A549 (cell line): ENCODE measurements at regions not wholly inside any gene's neighbourhood (a gene's known extent, or its start where the extent isn't known, plus 50 kb on each side); places are given as distances from the start of the nearest gene placed in this dataset.

Experiments
- ATAC-seq, 2 experiments: fragments of 200-7000 bp in 1 of 2; fragments of >200 bp in 1 of 2; cut with Nextera tagmentation in 1 of 2; cut with Tn5 transposase in 1 of 2; 3 replicates each; pipeline versions ENCODE4 v1.8.0 to v1.9.1; 2018 to 2020; ENCODE audit warnings: mild to moderate bottlenecking in 1 of 2, moderate library complexity in 1 of 2
- CTCF ChIA-PET: fragments of 300-600 bp; sonication (Branson Sonifier 250); formaldehyde crosslinking; extraction: SDS; loops from one replicate; lab custom pipeline; 2021; ENCODE audit warnings: antibody characterized with exemption, inconsistent platforms; lab: Yijun Ruan, JAX
- POLR2A ChIA-PET: fragments of 350-600 bp; formaldehyde crosslinking; extraction: SDS; loops from one replicate; lab custom pipeline; 2021; ENCODE audit warnings: antibody characterized with exemption, inconsistent platforms; lab: Yijun Ruan, JAX
- DNase-seq, 2 experiments: peaks; one replicate each; pipeline versions ENCODE4 v3.0.0 to v3.0.0-alpha.2; 2011 to 2016; ENCODE audit warnings: low read depth in 1 of 2, low spot score in 1 of 2
- FAIRE-seq: peaks from 2 replicates; lab custom pipeline; 2011; peaks lifted over from hg19 to GRCh38; lab: Jason Lieb, UNC
- H3K27ac ChIP-seq, 2 experiments: fragments of >200 bp; sonication (Bioruptor Twin); formaldehyde crosslinking; 3 replicates each; pipeline ENCODE4 v1.5.1; 2016 to 2017
- H3K4me1 ChIP-seq: fragments of >200 bp; sonication (Bioruptor Twin); formaldehyde crosslinking; 3 replicates; pipeline ENCODE4 v1.6.1; 2016
- H3K4me2 ChIP-seq: fragments of >200 bp; sonication (Bioruptor Twin); formaldehyde crosslinking; 3 replicates; pipeline ENCODE4 v1.6.1; 2016
- H3K4me3 ChIP-seq: fragments of >200 bp; sonication (Bioruptor Twin); formaldehyde crosslinking; 3 replicates; pipeline ENCODE4 v1.5.1; 2016
- H3K9me3 ChIP-seq: fragments of >200 bp; sonication (Bioruptor Twin); formaldehyde crosslinking; 3 replicates; pipeline ENCODE4 v1.6.1; 2016
- BHLHE40 ChIP-seq: IDR thresholded peaks from 2 replicates; pipeline ENCODE4 v1.6.1; 2012; ENCODE audit warnings: low read depth, low read length, inconsistent platforms
- CBX8 ChIP-seq: fragments of 200-600 bp; sonication (generic); IDR thresholded peaks from 2 replicates; pipeline ENCODE4 v1.6.1; 2016
- CHD2 ChIP-seq: fragments of 150-350 bp; IDR thresholded peaks from 2 replicates; pipeline ENCODE4 v1.6.1; 2014; ENCODE audit warnings: low read length; ENCODE audit not compliant: partially characterized antibody
- CHD4 ChIP-seq: fragments of 200-600 bp; sonication (generic); IDR thresholded peaks from 2 replicates; pipeline ENCODE4 v1.6.1; 2016; ENCODE audit warnings: antibody characterized with exemption, mild to moderate bottlenecking, borderline replicate concordance
- CTCF ChIP-seq: fragments of >200 bp; sonication (Bioruptor Twin); formaldehyde crosslinking; IDR thresholded peaks from 3 replicates; pipeline ENCODE4 v1.5.1; 2016
- E2F6 ChIP-seq: IDR thresholded peaks from 2 replicates; pipeline ENCODE4 v1.6.1; 2012; ENCODE audit warnings: low read depth, borderline replicate concordance
- EHF ChIP-seq: fragments of 250-450 bp; sonication (Bioruptor Pico); IDR thresholded peaks from 2 replicates; pipeline ENCODE4 v1.5.0; 2020; ENCODE audit warnings: mild to moderate bottlenecking
- EHMT2 ChIP-seq: fragments of 200-600 bp; sonication (generic); IDR thresholded peaks from 2 replicates; pipeline ENCODE4 v1.6.1; 2016; ENCODE audit warnings: antibody characterized with exemption, low read depth, mild to moderate bottlenecking, moderate library complexity
- ESRRA ChIP-seq: fragments of 150-350 bp; IDR thresholded peaks from 2 replicates; pipeline ENCODE4 v1.6.1; 2014; ENCODE audit warnings: mild to moderate bottlenecking, low read length, borderline replicate concordance
- FOSB ChIP-seq: fragments of 250-450 bp; sonication (Bioruptor Pico); IDR thresholded peaks from 2 replicates; pipeline ENCODE4 v1.5.0; 2020; ENCODE audit warnings: mild to moderate bottlenecking, moderate library complexity
- FOSL2 ChIP-seq, 2 experiments: fragments of 450-650 bp in 1 of 2; fragments of >200 bp in 1 of 2; sonication (Bioruptor Twin) in 1 of 2; formaldehyde crosslinking; IDR thresholded peaks; 2 replicates each; pipeline versions ENCODE4 v1.5.0 to v1.6.1; 2016 to 2020; ENCODE audit warnings: mild to moderate bottlenecking in 1 of 2, moderate library complexity in 1 of 2
- FOXS1 ChIP-seq: fragments of 250-450 bp; sonication (Bioruptor Pico); IDR thresholded peaks from 2 replicates; pipeline ENCODE4 v1.5.0; 2020; ENCODE audit warnings: mild to moderate bottlenecking, moderate library complexity
- GATA3 ChIP-seq: IDR thresholded peaks from 2 replicates; pipeline ENCODE4 v1.6.1; 2012; ENCODE audit warnings: borderline replicate concordance
- HOXA7 ChIP-seq: fragments of 250-450 bp; sonication (Bioruptor Pico); IDR thresholded peaks from 2 replicates; pipeline ENCODE4 v1.5.0; 2020; ENCODE audit warnings: mild to moderate bottlenecking, moderate library complexity
- HOXB13 ChIP-seq: fragments of 250-450 bp; sonication (Bioruptor Pico); IDR thresholded peaks from 2 replicates; pipeline ENCODE4 v1.5.0; 2020; ENCODE audit warnings: low read depth, mild to moderate bottlenecking, moderate library complexity
- HOXB5 ChIP-seq: fragments of 250-450 bp; sonication (Bioruptor Pico); IDR thresholded peaks from 2 replicates; pipeline ENCODE4 v1.5.0; 2020; ENCODE audit warnings: mild to moderate bottlenecking, moderate library complexity
- JUNB ChIP-seq: fragments of >200 bp; sonication (Bioruptor Twin); formaldehyde crosslinking; IDR thresholded peaks from 2 replicates; pipeline ENCODE4 v1.6.1; 2016
- MAFK ChIP-seq: fragments of 450-650 bp; IDR thresholded peaks from 2 replicates; pipeline ENCODE4 v1.6.1; 2014; ENCODE audit not compliant: partially characterized antibody
- MAZ ChIP-seq: fragments of 150-350 bp; IDR thresholded peaks from 2 replicates; pipeline ENCODE4 v1.6.1; 2014; ENCODE audit warnings: antibody characterized with exemption, low read depth, low read length, borderline replicate concordance
- MYC ChIP-seq: IDR thresholded peaks from 2 replicates; pipeline ENCODE4 v1.6.1; 2012; ENCODE audit warnings: mild to moderate bottlenecking, inconsistent platforms, low read length, improper control_type of control experiment, borderline replicate concordance
- NFE2L2 ChIP-seq: fragments of 150-350 bp; conservative IDR thresholded peaks from 2 replicates; pipeline ENCODE4 v1.6.1; 2014; ENCODE audit warnings: low read length
- NPAS2 ChIP-seq: fragments of 250-450 bp; sonication (Bioruptor Pico); IDR thresholded peaks from 2 replicates; pipeline ENCODE4 v1.8.0; 2022; ENCODE audit warnings: mild to moderate bottlenecking, moderate library complexity, borderline replicate concordance
- NR3C1 ChIP-seq: fragments of >200 bp; sonication (Bioruptor Twin); formaldehyde crosslinking; IDR thresholded peaks from 3 replicates; pipeline ENCODE4 v1.6.1; 2017
- PBX3 ChIP-seq: IDR thresholded peaks from 2 replicates; pipeline ENCODE4 v1.6.1; 2012
- PHF8 ChIP-seq: fragments of 200-600 bp; sonication (generic); IDR thresholded peaks from 2 replicates; pipeline ENCODE4 v1.6.1; 2016; ENCODE audit warnings: low read depth, mild to moderate bottlenecking, antibody characterized with exemption, moderate library complexity, borderline replicate concordance
- POLR2AphosphoS2 ChIP-seq: conservative IDR thresholded peaks from 2 replicates; pipeline ENCODE4 v1.6.1; 2012; ENCODE audit warnings: low read length, improper control_type of control experiment, inconsistent platforms
- RCOR1 ChIP-seq: fragments of 150-350 bp; IDR thresholded peaks from 2 replicates; pipeline ENCODE4 v1.6.1; 2014; ENCODE audit warnings: antibody characterized with exemption, low read length, low read depth
- RFX5 ChIP-seq: fragments of 450-650 bp; IDR thresholded peaks from 2 replicates; pipeline ENCODE4 v1.7.1; 2014; ENCODE audit warnings: antibody characterized with exemption, mild to moderate bottlenecking, moderate library complexity
- RNF2 ChIP-seq: fragments of 200-600 bp; sonication (generic); IDR thresholded peaks from 2 replicates; pipeline ENCODE4 v1.6.1; 2016; ENCODE audit warnings: low read depth, mild to moderate bottlenecking, antibody characterized with exemption, moderate library complexity, borderline replicate concordance
- SMC3 ChIP-seq: fragments of >200 bp; sonication (Bioruptor Twin); formaldehyde crosslinking; IDR thresholded peaks from 3 replicates; pipeline ENCODE4 v1.6.1; 2018; ENCODE audit warnings: inconsistent platforms
- TFCP2L1 ChIP-seq: fragments of 250-450 bp; sonication (Bioruptor Pico); IDR thresholded peaks from 2 replicates; pipeline ENCODE4 v1.5.0; 2021; ENCODE audit warnings: mild to moderate bottlenecking
- TP53 ChIP-seq: fragments of 250-450 bp; sonication (Bioruptor Pico); IDR thresholded peaks from 2 replicates; pipeline ENCODE4 v1.5.0; 2021; ENCODE audit warnings: mild to moderate bottlenecking, moderate library complexity
- ZSCAN20 ChIP-seq: fragments of 250-450 bp; sonication (Bioruptor Pico); IDR thresholded peaks from 2 replicates; pipeline ENCODE4 v1.8.0; 2022; ENCODE audit warnings: mild to moderate bottlenecking, moderate library complexity
- WGBS: methylation state at CpG from one replicate; pipeline ENCODE4 v1.1.6; 2017; ENCODE audit errors: missing lambda C conversion rate; 5-methylcytosine and 5-hydroxymethylcytosine counted together

GRCh38 chr2:863732-864450 is 86.8 kb upstream of the SNTG2 start:
- WGBS, result 30% methylated on average over 5 of the region's 13 CpGs

GRCh38 chr2:862731-863466 is 87.8 kb upstream of the SNTG2 start:
- 19% methylated on average over 9 of the region's 9 CpGs for WGBS
- H3K27ac ChIP-seq, result no peak overlapping the region
- FAIRE-seq (no peak), ATAC-seq (no peak), DNase-seq (no peak)
- no peak overlapping the region for H3K4me3 ChIP-seq
- H3K4me2 ChIP-seq, result no peak overlapping the region
- ChIA-PET POLR2A (no interaction called here), CTCF (no interaction called here)
- no peaks in the 10 kb centered on the region for H3K9me3 ChIP-seq
- TF ChIP-seq GATA3 (no peak), NPAS2 (CRISPR knock-in tag) (no peak), ESRRA (no peak), HOXB13 (CRISPR knock-in tag) (no peak), TP53 (CRISPR knock-in tag) (no peak), SMC3 (no peak), CBX8 (no peak), TFCP2L1 (CRISPR knock-in tag) (no peak), RNF2 (no peak), MAFK (no peak), MYC (no peak), PBX3 (no peak), ZSCAN20 (CRISPR knock-in tag) (no peak), MAZ (no peak), JUNB (no peak), CHD4 (no peak), NR3C1 (no peak), PHF8 (no peak), RCOR1 (no peak)
- H3K4me1 ChIP-seq, result no peaks in the 10 kb centered on the region

More at GRCh38 chr2:863732-864450, 86.8 kb upstream of the SNTG2 start:
- CTCF ChIA-PET, result no interaction called here
- Histone ChIP-seq H3K4me2 (no peak overlapping the region), H3K27ac (no peak overlapping the region), H3K9me3 (no peaks in the 10 kb centered on the region), H3K4me3 (no peak overlapping the region), H3K4me1 (no peaks in the 10 kb centered on the region)
- FAIRE-seq (no peak), ATAC-seq (no peak), DNase-seq (no peak)
- POLR2A ChIA-PET, result no interaction called here
- TF ChIP-seq RFX5, result no peak
- no peak for TF ChIP-seq POLR2AphosphoS2
- TF ChIP-seq EHMT2, result no peak
- no peak for TF ChIP-seq EHF (CRISPR knock-in tag)
- TF ChIP-seq CHD2, result no peak
- TF ChIP-seq E2F6, result no peak
- TF ChIP-seq MAFK, result no peak
- TF ChIP-seq NFE2L2, result no peak
- TF ChIP-seq NPAS2 (CRISPR knock-in tag), result no peak
- TF ChIP-seq FOSB (CRISPR knock-in tag), result no peak
- TF ChIP-seq FOSL2 (IDR thresholded peaks at IDR 0.05), result no peak
- TF ChIP-seq FOSL2 (CRISPR knock-in tag; IDR thresholded peaks at IDR 0.05), result no peak
- TF ChIP-seq CTCF, result no peak
- TF ChIP-seq HOXA7 (CRISPR knock-in tag), result no peak
- no peak for TF ChIP-seq HOXB5
- no peak for TF ChIP-seq FOXS1 (CRISPR knock-in tag)
- no peak for TF ChIP-seq BHLHE40
- no peak for TF ChIP-seq SMC3
